CD14-positive monocyte (primary cell): ENCODE measurements at regions not wholly inside any gene's neighbourhood (a gene's known extent, or its start where the extent isn't known, plus 50 kb on each side); places are given as distances from the start of the nearest gene placed in this dataset.

Experiments used
- DNase-seq, 3 donors: peaks; one replicate each; pipeline ENCODE4 v3.0.0-alpha.2; 2011 to 2022
- H2AFZ ChIP-seq: 2 replicates; pipeline ENCODE4 v1.6.0; 2012; ENCODE audit warnings: mild to moderate bottlenecking, low read depth, low read length, inconsistent platforms; ENCODE audit not compliant: insufficient read depth, poor library complexity, severe bottlenecking
- H3K27ac ChIP-seq, 2 donors: 1 replicate in 1 of 2; 2 replicates in 1 of 2; pipeline ENCODE4 v1.5.1; 2012 to 2013; ENCODE audit warnings: low read length in 2 of 2, control low read depth in 1 of 2, inconsistent platforms in 1 of 2, low read depth in 1 of 2, mild to moderate bottlenecking in 1 of 2
- H3K27me3 ChIP-seq, 2 donors: one replicate each; pipeline versions ENCODE4 v1.6.0 to v1.6.1; 2011 to 2013; ENCODE audit warnings: low read length in 2 of 2; ENCODE audit not compliant: control insufficient read depth in 2 of 2, insufficient read depth in 2 of 2
- H3K36me3 ChIP-seq, 2 donors: replicated peaks in 1 of 2; 1 replicate in 1 of 2; 2 replicates in 1 of 2; pipeline versions ENCODE4 v1.5.1 to v1.6.1; 2012 to 2013; ENCODE audit warnings: low read length in 2 of 2, control low read depth in 1 of 2, inconsistent platforms in 1 of 2, mild to moderate bottlenecking in 1 of 2; ENCODE audit not compliant: insufficient read depth in 2 of 2, control insufficient read depth in 1 of 2
- H3K4me1 ChIP-seq, 2 donors: 1 replicate in 1 of 2; 2 replicates in 1 of 2; pipeline versions ENCODE4 v1.5.1 to v1.6.1; 2012 to 2013; ENCODE audit warnings: low read length in 2 of 2, control low read depth in 1 of 2, inconsistent platforms in 1 of 2, mild to moderate bottlenecking in 1 of 2, moderate library complexity in 1 of 2; ENCODE audit not compliant: insufficient read depth in 2 of 2, control insufficient read depth in 1 of 2
- H3K4me2 ChIP-seq: replicated peaks from 2 replicates; pipeline ENCODE3; 2012; ENCODE audit warnings: low read length, moderate library complexity, mild to moderate bottlenecking; ENCODE audit not compliant: poor library complexity, severe bottlenecking; ENCODE audit errors: extremely low read depth
- H3K4me3 ChIP-seq, 3 experiments: fragments of 200-600 bp in 1 of 3; sonication (generic) in 1 of 3; replicated peaks in 1 of 3; 1 replicate in 2 of 3; 2 replicates in 1 of 3; pipeline ENCODE4 v1.5.1; 2011 to 2013; ENCODE audit warnings: low read length in 3 of 3, mild to moderate bottlenecking in 3 of 3, control low read depth in 2 of 3, low read depth in 2 of 3, inconsistent platforms in 1 of 3, moderate library complexity in 1 of 3
- H3K79me2 ChIP-seq: 2 replicates; pipeline ENCODE4 v1.6.0; 2012; ENCODE audit warnings: mild to moderate bottlenecking, control low read depth, inconsistent platforms, low read length, moderate library complexity; ENCODE audit not compliant: insufficient read depth
- H3K9ac ChIP-seq: 2 replicates; pipeline ENCODE4 v1.6.0; 2017; ENCODE audit warnings: low read length, mild to moderate bottlenecking; ENCODE audit not compliant: insufficient read depth, poor library complexity, severe bottlenecking
- H3K9me3 ChIP-seq, 2 donors: replicated peaks in 1 of 2; 1 replicate in 1 of 2; 2 replicates in 1 of 2; pipeline versions ENCODE4 v1.5.1 to v1.6.1; 2012 to 2013; ENCODE audit warnings: low read length in 2 of 2, control low read depth in 1 of 2; ENCODE audit not compliant: control insufficient read depth in 1 of 2, insufficient read depth in 1 of 2
- H4K20me1 ChIP-seq: 2 replicates; pipeline ENCODE4 v1.6.0; 2012; ENCODE audit warnings: mild to moderate bottlenecking, low read length, control low read depth, moderate library complexity; ENCODE audit not compliant: insufficient read depth
- H3K27ac Mint-ChIP-seq, 7 donors: one replicate each; pipeline ENCODE4 v1.8.0; 2020; ENCODE audit warnings: mild to moderate bottlenecking in 7 of 7, mixed read lengths in 7 of 7, moderate library complexity in 6 of 7, inconsistent platforms in 2 of 7
- H3K27me3 Mint-ChIP-seq, 3 donors: one replicate each; pipeline ENCODE4 v1.8.0; 2021 to 2022; ENCODE audit warnings: low read depth in 3 of 3, mild to moderate bottlenecking in 3 of 3, mixed read lengths in 3 of 3, moderate library complexity in 3 of 3, inconsistent platforms in 1 of 3
- H3K36me3 Mint-ChIP-seq, 2 donors: one replicate each; pipeline ENCODE4 v1.8.0; 2020; ENCODE audit warnings: mixed read lengths in 2 of 2, inconsistent platforms in 1 of 2, mild to moderate bottlenecking in 1 of 2
- H3K4me1 Mint-ChIP-seq: one replicate; pipeline ENCODE4 v1.8.0; 2020; ENCODE audit warnings: mild to moderate bottlenecking, mixed read lengths
- H3K4me3 Mint-ChIP-seq, 2 donors: one replicate each; pipeline ENCODE4 v1.8.0; 2020; ENCODE audit warnings: mild to moderate bottlenecking in 2 of 2, mixed read lengths in 2 of 2, moderate library complexity in 1 of 2
- H3K9me3 Mint-ChIP-seq, 7 donors: one replicate each; pipeline ENCODE4 v1.8.0; 2020 to 2022; ENCODE audit warnings: mixed read lengths in 7 of 7, mild to moderate bottlenecking in 6 of 7, moderate library complexity in 6 of 7, inconsistent platforms in 2 of 7
- WGBS: methylation state at CpG from one replicate; pipeline ENCODE4 v1.1.5; 2013; ENCODE audit warnings: missing lambda C conversion rate; ENCODE audit not compliant: insufficient coverage; 5-methylcytosine and 5-hydroxymethylcytosine counted together
- intact Hi-C, 2 donors: fragments of 100-400 bp; cut with micrococcal nuclease; formaldehyde crosslinking; loops; one replicate each; pipeline versions ENCODE4 v1.15.0 to v1.15.1; 2023
- TF ChIP-seq, protein P1 (sequence below): fragments of 200-600 bp; IDR thresholded peaks from one replicate; pipeline ENCODE4 v1.8.0; 2022; ENCODE audit warnings: antibody characterized with exemption, mild to moderate bottlenecking

DNA sequence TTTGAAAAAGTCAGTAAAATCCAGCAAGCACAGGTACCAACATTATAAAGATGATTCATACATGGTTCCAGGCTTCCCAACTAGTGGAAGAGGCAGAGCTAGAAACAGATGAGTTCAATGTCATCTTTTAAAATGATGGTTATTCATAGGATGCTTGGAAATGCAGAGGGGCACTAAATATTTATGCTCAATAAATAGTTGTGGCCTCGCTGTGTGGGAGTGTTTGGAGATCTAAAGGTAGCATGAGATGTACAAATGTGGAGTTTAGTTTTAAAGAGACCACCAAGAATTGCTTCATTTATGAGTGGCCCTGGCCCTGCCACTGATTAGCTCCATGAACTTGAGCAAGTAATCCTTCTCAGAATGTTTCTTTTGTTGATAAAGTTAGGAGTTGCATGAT, 182.2 kb downstream of the ETS1 start:
- Mint-ChIP-seq H3K27ac (no peak overlapping the region), H3K4me1 (peaks cover 8% of the 10 kb centered on the region), H3K4me3 (no peak overlapping the region), H3K36me3 (no peaks in the 10 kb centered on the region), H3K9me3 (peaks cover 0 to 2% (median 0%) of the 10 kb centered on the region in 7 donors), H3K27me3 (peaks cover 0 to 2% (median 1%) of the 10 kb centered on the region in 3 donors)
- H4K20me1 ChIP-seq = no peaks in the 10 kb centered on the region
- H3K9me3 ChIP-seq = no peaks in the 10 kb centered on the region
- no peak overlapping the region for H2AFZ ChIP-seq
- H3K27me3 ChIP-seq = no peaks in the 10 kb centered on the region
- no peak for DNase-seq
- intact Hi-C loops = no loop called here
- H3K36me3 ChIP-seq = no peaks in the 10 kb centered on the region
- no peak overlapping the region for H3K4me2 ChIP-seq
- TF ChIP-seq, protein P1, sequence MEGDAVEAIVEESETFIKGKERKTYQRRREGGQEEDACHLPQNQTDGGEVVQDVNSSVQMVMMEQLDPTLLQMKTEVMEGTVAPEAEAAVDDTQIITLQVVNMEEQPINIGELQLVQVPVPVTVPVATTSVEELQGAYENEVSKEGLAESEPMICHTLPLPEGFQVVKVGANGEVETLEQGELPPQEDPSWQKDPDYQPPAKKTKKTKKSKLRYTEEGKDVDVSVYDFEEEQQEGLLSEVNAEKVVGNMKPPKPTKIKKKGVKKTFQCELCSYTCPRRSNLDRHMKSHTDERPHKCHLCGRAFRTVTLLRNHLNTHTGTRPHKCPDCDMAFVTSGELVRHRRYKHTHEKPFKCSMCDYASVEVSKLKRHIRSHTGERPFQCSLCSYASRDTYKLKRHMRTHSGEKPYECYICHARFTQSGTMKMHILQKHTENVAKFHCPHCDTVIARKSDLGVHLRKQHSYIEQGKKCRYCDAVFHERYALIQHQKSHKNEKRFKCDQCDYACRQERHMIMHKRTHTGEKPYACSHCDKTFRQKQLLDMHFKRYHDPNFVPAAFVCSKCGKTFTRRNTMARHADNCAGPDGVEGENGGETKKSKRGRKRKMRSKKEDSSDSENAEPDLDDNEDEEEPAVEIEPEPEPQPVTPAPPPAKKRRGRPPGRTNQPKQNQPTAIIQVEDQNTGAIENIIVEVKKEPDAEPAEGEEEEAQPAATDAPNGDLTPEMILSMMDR = no peak
- no peak overlapping the region for H3K4me3 ChIP-seq
- no peak overlapping the region for H3K9ac ChIP-seq
- no peaks in the 10 kb centered on the region for H3K79me2 ChIP-seq
- 100% methylated on average over 1 of the region's 1 CpG for WGBS
- no peak overlapping the region for H3K27ac ChIP-seq
- H3K4me1 ChIP-seq = no peaks in the 10 kb centered on the region

DNA sequence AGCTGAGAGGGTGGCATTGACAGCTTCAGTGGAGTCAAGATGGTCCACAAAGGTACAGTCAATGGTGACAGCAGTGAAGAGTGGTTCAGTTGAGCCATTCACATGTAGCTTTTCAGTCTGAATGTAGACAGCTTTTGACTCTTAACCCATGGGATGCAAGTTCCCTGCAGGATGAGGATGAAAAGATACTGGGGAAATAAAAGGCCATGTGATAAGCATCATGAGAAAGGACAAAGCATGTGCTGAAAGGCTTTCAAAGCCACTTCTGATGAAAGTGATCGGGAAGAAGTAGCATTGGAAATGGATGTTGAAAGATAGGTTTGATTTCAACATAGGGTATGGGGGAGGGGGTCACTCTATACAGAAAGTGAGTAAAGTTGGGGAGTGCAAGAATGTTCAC, 182.9 kb downstream of the ETS1 start:
- Histone ChIP-seq H3K4me1 (peaks cover 5 to 7% of the 10 kb centered on the region in 2 donors), H3K36me3 (no peaks in the 10 kb centered on the region), H3K27ac (no peak overlapping the region), H3K9ac (no peak overlapping the region), H4K20me1 (no peaks in the 10 kb centered on the region), H3K4me3 (no peak overlapping the region), H3K9me3 (no peaks in the 10 kb centered on the region), H3K79me2 (no peaks in the 10 kb centered on the region), H3K4me2 (no peak overlapping the region), H3K27me3 (no peaks in the 10 kb centered on the region), H2AFZ (no peak overlapping the region)
- 8% methylated on average over 1 of the region's 1 CpG for WGBS
- H3K4me1 Mint-ChIP-seq = peaks cover 11% of the 10 kb centered on the region
- no peak for DNase-seq
- no peaks in the 10 kb centered on the region for H3K36me3 Mint-ChIP-seq
- no peak overlapping the region for H3K4me3 Mint-ChIP-seq
- peaks cover 0 to 2% (median 1%) of the 10 kb centered on the region in 3 donors for H3K27me3 Mint-ChIP-seq
- H3K9me3 Mint-ChIP-seq = peaks cover 0 to 2% (median 0%) of the 10 kb centered on the region in 7 donors
- no peak overlapping the region for H3K27ac Mint-ChIP-seq
- intact Hi-C loops = no loop called here
- TF ChIP-seq, protein P1 = no peak
